ENCODE measurements at regions not wholly inside any gene's neighbourhood (a gene's known extent, or its start where the extent isn't known, plus 50 kb on each side); places are given as distances from the start of the nearest gene placed in this dataset.
A peak's percentile ranks its signal among the peaks of the same experiment; 100 is the strongest.

GRCh38 chr9:103152473-103152872, 157.3 kb downstream of the CYLC2 start:
- H3K56ac ChIP-seq (replicated peaks; ENCODE audit: insufficient read length, low read depth, low read length): no peak overlapping the region
- H3K27me3 ChIP-seq (replicated peaks in 1 of 4; ENCODE audit: control insufficient read depth in 3 of 4, extremely low read depth in 1 of 4, insufficient read depth in 3 of 4, low read length in 3 of 4): no peaks in the 10 kb centered on the region
- H3K4me2 ChIP-seq (ENCODE audit: insufficient read depth in 1 of 2, low read depth in 2 of 2, low read length in 2 of 2): no peak overlapping the region
- H3K23me2 ChIP-seq (ENCODE audit: low read depth, low read length): no peaks in the 10 kb centered on the region
- H3K9me3 ChIP-seq (ENCODE audit: insufficient read depth in 2 of 2, low read depth in 1 of 2, low read length in 1 of 2): 0 out of 4 replicates have a peak, but pooled peaks cover 0 to 4% of the 10 kb centered on the region in 2 experiments
- DNase-seq (ENCODE audit: low read depth in 1 of 2, low spot score in 2 of 2) (no peak), FAIRE-seq (peak; percentile 24)
- ChIA-PET CTCF (ENCODE audit: partially characterized antibody) (interaction anchor here (1.7 kb wide), 1 partner anchor 562 kb away, joined by 3 read pairs; no protein-coding TSS in a partner anchor), POLR2A (ENCODE audit: partially characterized antibody) (interaction anchor here (0.6 kb wide), 1 partner anchor 1589 kb away, joined by 3 read pairs; no protein-coding TSS in a partner anchor)
- no peak overlapping the region for H4K8ac ChIP-seq (ENCODE audit: extremely low read depth, insufficient read depth, low read length)
- no peaks in the 10 kb centered on the region for H3K36me3 ChIP-seq (ENCODE audit: control insufficient read depth in 2 of 4, insufficient read depth in 4 of 4, low read length in 3 of 4)
- H3K14ac ChIP-seq (ENCODE audit: insufficient read length): no peak overlapping the region
- H3K4me1 ChIP-seq (replicated peaks in 1 of 4; ENCODE audit: control insufficient read depth in 3 of 4, insufficient read depth in 4 of 4, low read length in 3 of 4): no peaks in the 10 kb centered on the region
- H3K23ac ChIP-seq (ENCODE audit: insufficient read length): no peak overlapping the region
- no peak overlapping the region for H3K4me3 ChIP-seq (ENCODE audit: extremely low read depth in 1 of 4, insufficient read depth in 2 of 4, low read depth in 3 of 4, low read length in 4 of 4)
- H3K79me2 ChIP-seq (ENCODE audit: control insufficient read depth in 1 of 2, insufficient read depth in 2 of 2, low read length in 2 of 2): no peaks in the 10 kb centered on the region
- no peak overlapping the region for H3K18ac ChIP-seq (ENCODE audit: extremely low read depth, low read length)
- H4K91ac ChIP-seq (replicated peaks; ENCODE audit: insufficient read length, low read length): no peak overlapping the region
- no peak overlapping the region for H2AK5ac ChIP-seq (ENCODE audit: low read depth, low read length)
- H4K5ac ChIP-seq (ENCODE audit: insufficient read length, low read depth, low read length): no peak overlapping the region
- no peaks in the 10 kb centered on the region for H3K79me1 ChIP-seq (ENCODE audit: low read depth, low read length)
- H2BK120ac ChIP-seq (replicated peaks; ENCODE audit: low read depth, low read length): no peak overlapping the region
- H2BK12ac ChIP-seq (ENCODE audit: low read depth, low read length): no peak overlapping the region
- H2BK20ac ChIP-seq (ENCODE audit: low read length): no peak overlapping the region
- no peak overlapping the region for H3K4ac ChIP-seq (replicated peaks; ENCODE audit: insufficient read length, low read depth, low read length)
- no peak overlapping the region for H3K9ac ChIP-seq (replicated peaks in 1 of 4; ENCODE audit: extremely low read depth in 1 of 4, low read depth in 3 of 4, low read length in 3 of 4)
- peak; percentile 70 to 78 for TF ChIP-seq RAD21 (IDR thresholded peaks at IDR 0.05 in 1 of 2, conservative IDR thresholded peaks at IDR 0.05 in 1 of 2; ENCODE audit: low read depth in 2 of 2, low read length in 2 of 2)
- no peak for TF ChIP-seq SUZ12 (IDR thresholded peaks at IDR 0.05; ENCODE audit: low read length)
- TF ChIP-seq CTCF (IDR thresholded peaks at IDR 0.05; ENCODE audit: control extremely low read depth in 1 of 3, insufficient read depth in 1 of 3, low read depth in 1 of 3, low read length in 3 of 3): peak in 2 of 3 experiments; percentile 34 to 48; a peak in 2 of 4 replicates
- no peaks in the 10 kb centered on the region for H4K20me1 ChIP-seq (replicated peaks in 1 of 2; ENCODE audit: control insufficient read depth in 1 of 2, insufficient read depth in 2 of 2, low read length in 2 of 2)
- no peak overlapping the region for H3K27ac ChIP-seq (ENCODE audit: low read depth, low read length)
- H2BK15ac ChIP-seq (ENCODE audit: low read length): no peak overlapping the region
- H2AFZ ChIP-seq (ENCODE audit: low read length): no peak overlapping the region
- H2BK5ac ChIP-seq (ENCODE audit: low read depth, low read length): no peak overlapping the region
- WGBS, 2 experiments (ENCODE audit: extremely low coverage in 1 of 2, insufficient coverage in 1 of 2, insufficient read length in 1 of 2, insufficient replicate concordance in 2 of 2, low coverage in 1 of 2, low lambda C conversion rate in 2 of 2, missing lambda C conversion rate in 1 of 2): 90% methylated on average over 2 of the region's 2 CpGs; no CpG with 5 or more reads in 1 of the 2 experiments
